GM18526 (cell line): ENCODE measurements at regions not wholly inside any gene's neighbourhood (a gene's known extent, or its start where the extent isn't known, plus 50 kb on each side); places are given as distances from the start of the nearest gene placed in this dataset.

Experiments used
- POLR2A ChIP-seq: IDR thresholded peaks from 3 replicates; pipeline ENCODE4 v1.6.1; 2011; ENCODE audit not compliant: insufficient read length; ENCODE audit errors: extremely low read depth

- no peak for TF ChIP-seq POLR2A
Measured at GRCh38 chr22:48836673-48837340, 990.9 kb downstream of the BRD1 start.

- TF ChIP-seq POLR2A: no peak
Measured at GRCh38 chr22:48835857-48836672, 991.6 kb downstream of the BRD1 start.

DNA sequence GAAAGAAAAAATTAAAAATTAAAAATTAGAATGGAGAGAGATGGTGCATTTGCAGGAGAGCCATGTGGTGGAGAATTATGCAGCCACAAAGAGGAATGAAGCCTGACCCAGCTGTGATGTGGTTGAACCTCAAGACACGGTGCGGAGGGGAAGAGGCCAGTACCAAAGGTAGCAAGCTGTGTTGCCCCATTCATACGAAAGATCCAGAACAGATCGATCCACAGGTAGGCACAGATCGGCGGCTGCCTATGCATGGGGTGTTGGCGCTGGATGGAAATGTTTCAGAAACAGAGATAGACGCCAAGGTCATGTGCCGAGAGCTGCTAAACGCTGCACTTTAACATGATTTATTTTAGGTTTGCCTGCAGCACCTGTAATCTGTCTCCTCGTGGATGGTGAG, 992.3 kb downstream of the BRD1 start:
- no peak for TF ChIP-seq POLR2A

DNA sequence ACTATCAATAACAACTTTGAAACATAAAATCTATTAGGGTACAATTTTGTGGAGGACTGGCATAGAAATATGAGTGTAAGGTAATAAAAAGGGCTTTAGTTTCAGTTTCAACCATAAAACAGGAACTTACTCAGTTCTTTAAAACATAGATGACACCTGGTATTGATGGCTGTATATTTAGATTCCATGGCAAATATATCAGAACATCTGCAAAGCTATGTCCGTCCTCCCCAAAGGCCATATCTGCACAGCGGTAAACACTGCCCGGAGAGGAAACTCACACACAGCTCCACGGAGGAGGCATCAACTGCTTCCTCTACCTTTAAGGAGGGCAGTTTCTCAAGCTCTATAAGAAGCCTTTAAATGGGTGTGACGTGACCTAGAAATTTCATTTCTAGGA, 993.3 kb downstream of the BRD1 start:
- TF ChIP-seq POLR2A: no peak

DNA sequence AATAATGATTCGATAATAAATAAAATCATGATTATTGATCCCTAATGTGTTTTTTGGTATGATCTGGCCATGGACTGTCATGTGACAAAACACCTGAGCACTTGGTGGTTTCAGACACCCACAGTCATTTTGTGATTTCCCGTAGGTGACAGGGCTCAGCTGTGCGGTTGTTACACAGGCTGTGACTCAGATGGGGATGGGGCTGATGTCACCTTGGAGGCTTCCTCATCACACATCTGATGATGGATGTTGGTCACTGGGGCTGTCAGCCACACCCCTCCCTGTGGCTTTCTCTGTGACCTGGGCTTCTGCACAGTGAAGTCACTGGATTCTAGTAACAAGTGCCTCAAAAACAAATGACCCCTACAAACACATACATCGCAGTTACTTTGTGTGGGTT, 995.1 kb downstream of the BRD1 start:
- no peak for TF ChIP-seq POLR2A

- no peak for TF ChIP-seq POLR2A
Measured at GRCh38 chr22:48829908-48830307, 997.8 kb downstream of the BRD1 start.

- no peak for TF ChIP-seq POLR2A
Measured at GRCh38 chr22:48828688-48829087, 999.0 kb downstream of the BRD1 start.

- TF ChIP-seq POLR2A: no peak
Measured at GRCh38 chr22:48827904-48828555, 999.6 kb downstream of the BRD1 start.

GRCh38 chr22:48827268-48827846, 1000.3 kb downstream of the BRD1 start:
- TF ChIP-seq POLR2A: no peak

DNA sequence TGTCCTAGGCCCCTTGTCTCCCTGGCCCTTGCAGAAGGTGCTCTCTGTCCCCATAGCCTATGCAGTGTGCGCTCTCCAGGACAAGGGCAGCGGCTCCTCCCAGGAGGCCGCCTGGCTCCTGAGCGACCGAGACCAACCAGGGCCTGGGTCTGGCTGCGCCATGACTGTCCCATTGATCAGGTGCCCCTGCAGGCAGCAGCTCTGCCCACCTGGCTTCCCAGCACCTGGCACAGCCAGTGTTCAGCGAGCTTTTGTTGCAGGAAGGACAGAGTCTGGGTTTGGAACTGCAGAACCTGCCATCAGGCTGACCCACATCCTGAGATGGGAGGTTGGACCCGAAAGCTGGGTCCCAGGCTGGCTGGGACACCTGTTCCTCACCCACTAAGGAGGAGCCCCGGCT, 1001.1 kb downstream of the BRD1 start:
- no peak for TF ChIP-seq POLR2A

DNA sequence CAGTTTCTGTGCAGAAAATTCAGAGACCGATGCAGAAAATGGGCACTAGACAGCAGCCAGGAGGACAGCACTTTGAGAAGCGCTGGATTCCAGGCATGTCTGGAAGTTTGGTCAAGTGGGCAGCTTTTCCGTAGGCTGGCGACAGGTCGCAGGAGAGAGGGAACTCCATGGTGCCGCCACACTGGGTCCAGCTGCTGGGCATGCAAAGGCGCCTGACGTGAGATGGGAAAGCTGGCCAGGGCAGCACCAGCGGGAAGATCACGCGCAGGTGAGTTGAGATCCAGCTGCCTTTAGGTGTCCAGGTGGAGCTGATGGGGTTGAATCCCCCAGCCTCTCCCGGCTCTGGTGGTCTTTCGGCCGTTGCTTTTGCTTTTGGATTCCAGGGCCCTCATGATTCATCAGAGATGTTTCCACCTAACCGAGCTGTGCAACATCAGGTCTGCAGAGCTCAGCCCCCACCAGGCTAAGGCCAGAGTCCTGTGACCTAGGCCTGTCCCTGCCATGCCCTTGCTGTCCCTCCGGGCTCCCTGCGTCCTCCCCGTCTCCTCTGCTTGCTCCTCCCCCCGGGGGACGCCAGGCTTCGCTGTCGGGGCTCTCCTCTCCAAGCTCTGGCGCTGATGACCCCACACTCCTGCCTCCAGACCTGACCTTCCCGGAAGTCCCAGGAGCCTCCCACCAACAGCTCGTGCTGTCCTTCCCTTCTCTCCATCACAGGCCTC, 1001.7 kb downstream of the BRD1 start:
- no peak for TF ChIP-seq POLR2A

GRCh38 chr22:48824712-48825651, 1002.7 kb downstream of the BRD1 start:
- TF ChIP-seq POLR2A: no peak

DNA sequence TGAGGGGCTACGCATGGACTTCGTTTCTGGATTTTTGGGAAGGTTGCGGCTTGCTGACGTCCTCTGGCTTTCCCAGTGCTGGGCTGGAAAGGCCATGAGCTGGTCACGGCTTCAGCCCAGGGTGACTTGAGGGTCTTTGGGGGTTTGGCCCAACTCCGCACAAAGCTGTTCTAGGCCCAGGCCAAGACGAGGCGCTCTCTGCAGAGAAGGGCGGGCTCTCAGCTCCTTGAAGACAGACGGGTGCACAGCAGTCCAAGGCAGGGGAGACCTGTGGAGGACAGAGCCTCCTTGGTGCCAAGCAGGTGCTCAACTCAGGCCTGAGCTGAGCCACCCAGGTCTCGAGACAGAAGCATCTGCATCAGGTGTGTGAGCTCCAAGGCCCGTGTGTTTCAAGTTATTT, 1003.7 kb downstream of the BRD1 start:
- no peak for TF ChIP-seq POLR2A
